Cardiac fibroblast (primary cell): ENCODE measurements at regions not wholly inside any gene's neighbourhood (a gene's known extent, or its start where the extent isn't known, plus 50 kb on each side); places are given as distances from the start of the nearest gene placed in this dataset.
"Not testable (repeated sequence)": the region's sequence is repeated elsewhere in the genome, so short reads cannot be mapped to it uniquely, and the experiment has no call there.

Source experiments
- DNase-seq, 2 donors: peaks; one replicate each; pipeline versions ENCODE4 v3.0.0 to v3.0.0-alpha.2; 2010; ENCODE audit warnings: low read depth in 2 of 2
- H3K4me3 ChIP-seq, 2 donors: replicated peaks in 1 of 2; 1 replicate in 1 of 2; 2 replicates in 1 of 2; pipeline ENCODE4 v1.5.1; 2011; ENCODE audit warnings: low read depth in 2 of 2, low read length in 2 of 2, mild to moderate bottlenecking in 2 of 2, moderate library complexity in 1 of 2
- TF ChIP-seq, protein P1 (sequence below): IDR thresholded peaks from one replicate; pipeline ENCODE4 v1.5.1; 2011; ENCODE audit warnings: low read depth, mild to moderate bottlenecking, low read length, inconsistent platforms

DNA sequence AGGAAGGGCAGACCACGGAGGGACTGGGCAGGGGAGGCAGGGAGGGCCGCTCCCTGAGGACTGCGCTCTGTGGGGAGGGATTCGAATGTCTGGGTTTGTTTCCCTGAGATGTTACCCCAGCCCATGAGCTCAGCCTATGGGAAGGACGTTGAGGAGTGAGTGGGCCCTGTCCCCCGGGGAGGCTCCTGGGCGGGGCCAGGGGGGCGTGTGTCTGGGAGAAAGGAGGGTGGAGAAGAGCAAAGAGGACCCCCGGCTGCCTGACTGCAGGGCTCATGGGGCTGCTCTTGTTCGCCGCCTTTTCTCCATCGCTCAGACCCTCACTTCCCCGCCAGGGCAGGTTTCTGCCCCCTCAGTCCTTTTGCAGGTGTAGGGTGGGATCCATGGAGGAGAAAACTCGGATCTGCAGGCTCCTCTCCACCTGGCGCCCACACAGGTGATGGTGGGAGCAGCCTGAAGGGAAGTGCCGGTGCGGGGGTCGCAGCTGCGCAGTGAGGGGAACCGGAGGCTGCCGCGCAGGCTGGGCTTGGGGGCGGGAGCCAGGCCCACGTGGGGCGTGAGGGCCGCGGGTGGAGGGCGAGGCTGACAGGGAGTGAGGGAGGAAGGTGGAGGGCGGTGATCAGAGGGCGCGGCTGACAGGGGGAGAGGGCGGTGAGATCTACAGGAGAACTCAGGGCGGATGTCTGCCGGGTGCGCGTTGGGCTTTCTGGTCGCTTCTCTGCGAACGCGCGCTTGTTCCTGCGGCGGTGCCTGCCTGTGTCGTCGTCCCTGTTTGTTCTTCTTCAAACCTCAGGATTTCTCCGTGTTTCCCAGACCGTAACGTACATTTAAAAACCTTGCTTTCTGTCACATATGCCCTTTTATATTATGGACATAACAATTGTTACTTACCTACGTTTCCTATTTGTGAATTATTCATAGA is 198.2 kb upstream of the NPAP1 start:
- not testable (repeated sequence) for DNase-seq, H3K4me3 ChIP-seq

DNA sequence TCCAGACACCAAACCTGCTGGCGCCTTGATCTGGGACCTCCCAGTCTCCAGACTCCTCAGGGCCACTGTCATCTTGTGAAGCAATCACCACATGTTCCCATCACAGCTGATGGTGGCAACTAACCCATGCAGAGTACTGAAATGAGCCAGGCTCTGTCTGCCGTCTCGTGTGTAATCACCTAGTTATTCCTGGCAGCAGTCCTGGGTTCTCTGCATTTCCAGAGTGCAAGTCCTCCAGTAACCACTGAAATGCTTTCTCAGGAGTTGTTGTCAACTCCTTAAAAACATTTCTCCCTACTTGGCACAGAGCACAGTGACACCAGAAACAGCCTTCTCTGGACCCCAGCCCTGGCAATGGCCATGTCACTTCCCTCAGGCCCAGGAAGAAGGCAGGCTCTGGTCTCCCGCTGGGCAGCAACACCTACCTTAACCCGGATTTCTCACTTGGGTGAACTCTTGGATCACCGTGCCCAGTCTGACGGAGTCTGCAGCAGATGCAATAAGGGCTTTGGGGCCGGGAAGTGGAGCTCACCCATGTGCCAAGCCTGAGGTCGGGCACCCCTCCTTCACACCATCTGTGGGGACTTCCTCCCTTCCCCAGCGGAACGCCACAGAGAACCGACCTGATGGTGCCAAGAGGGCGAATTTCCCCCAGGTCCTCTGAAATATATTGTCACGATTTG is 189.5 kb upstream of the NPAP1 start:
- peak in 1 of 2 donors; percentile 4 for DNase-seq
- not testable (repeated sequence) for H3K4me3 ChIP-seq

DNA sequence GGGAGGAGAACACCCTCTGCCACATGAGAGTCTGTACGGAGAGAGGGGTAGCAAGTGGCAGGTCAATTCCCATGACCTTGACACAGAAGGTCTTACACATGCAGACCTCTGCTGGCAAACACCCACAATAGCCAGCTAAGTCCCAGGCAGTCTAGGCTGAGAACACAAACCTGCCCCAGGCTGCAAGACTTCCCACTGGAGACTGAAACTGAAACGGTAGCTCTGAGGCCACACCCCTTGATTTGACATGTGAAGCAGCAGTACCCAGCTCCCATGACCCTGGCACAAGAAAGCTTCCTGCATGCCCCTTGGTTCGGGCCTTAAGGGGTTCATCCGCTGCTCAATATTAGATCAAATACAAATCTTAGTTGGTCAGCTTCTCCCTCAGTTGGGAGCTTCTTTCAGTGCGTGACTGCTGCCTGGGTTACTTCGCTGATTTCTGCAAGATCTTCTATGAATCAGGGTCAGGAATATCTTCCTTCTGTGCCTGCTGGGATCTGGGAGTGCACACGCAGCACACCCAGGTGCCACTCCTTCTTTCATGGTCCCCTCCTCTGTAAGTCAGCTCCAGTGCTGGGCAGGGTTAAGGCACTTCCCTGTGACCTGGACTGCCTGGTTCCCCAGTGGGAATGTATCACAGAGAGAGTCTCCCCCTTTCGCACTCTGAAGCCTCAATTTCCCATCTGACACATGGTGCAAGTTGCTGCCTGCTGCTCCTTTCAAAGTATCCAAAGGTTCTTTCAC is 187.2 kb upstream of the NPAP1 start:
- DNase-seq: not testable (repeated sequence)

DNA sequence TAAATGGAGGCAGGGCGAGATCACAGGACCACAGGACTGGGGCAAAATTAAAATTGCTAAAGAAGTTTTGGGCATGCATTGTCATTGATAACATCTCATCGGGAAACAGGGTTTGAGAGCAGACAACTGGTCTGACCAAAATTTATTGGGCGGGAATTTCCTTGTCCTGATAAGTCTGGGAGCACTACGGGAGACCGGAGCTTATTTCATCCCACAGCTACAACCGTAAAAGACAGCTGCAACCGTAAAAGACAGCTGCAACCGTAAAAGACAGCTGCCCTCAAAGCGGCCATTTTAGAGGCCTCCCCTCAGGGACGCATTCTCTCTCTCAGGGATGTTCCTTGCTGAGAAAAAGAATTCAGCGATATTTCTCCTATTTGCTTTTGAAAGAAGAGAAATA is 170.4 kb upstream of the NPAP1 start:
- H3K4me3 ChIP-seq, DNase-seq: not testable (repeated sequence)

More for the DNA sequence above, 187.2 kb upstream of the NPAP1 start:
- H3K4me3 ChIP-seq: not testable (repeated sequence)

DNA sequence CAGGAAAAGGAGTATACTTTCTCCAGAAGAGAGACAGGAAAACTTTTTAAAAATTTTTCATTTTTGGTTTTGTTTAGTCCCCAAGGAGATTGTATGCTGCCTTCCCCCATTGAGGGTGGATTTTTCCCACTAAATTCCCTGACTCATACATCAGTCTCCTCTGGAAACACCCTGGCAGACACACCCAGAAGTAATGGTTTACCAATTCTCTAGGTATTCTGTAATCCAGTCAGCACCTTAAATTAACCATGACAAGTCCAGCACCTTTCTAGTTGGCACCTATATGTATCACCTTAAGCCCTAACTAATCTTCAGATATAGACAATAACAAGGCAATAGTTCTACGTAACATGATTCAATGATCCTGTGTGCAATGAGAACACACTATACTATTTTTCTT is 165.9 kb upstream of the NPAP1 start:
- DNase-seq, H3K4me3 ChIP-seq: not testable (repeated sequence)

DNA sequence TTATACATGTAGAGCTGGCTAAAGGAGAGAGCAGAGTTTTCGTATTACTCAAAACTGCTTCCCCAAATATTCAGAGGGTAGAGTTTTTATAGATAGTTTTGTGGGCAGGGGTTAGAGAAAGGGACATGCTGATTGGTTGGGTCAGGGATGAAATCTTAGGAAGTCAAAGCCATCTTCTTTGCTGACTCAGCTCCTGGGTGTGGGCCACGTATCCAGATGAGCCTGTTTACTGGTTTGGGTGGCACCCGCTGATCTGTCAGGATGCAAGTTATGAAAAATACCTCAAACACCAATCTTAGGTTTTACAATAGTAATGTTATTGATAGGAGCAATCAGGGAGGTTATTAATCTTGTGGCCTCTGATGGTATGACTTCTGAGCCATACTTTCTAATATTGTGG is 164.0 kb upstream of the NPAP1 start:
- DNase-seq, H3K4me3 ChIP-seq: not testable (repeated sequence)

DNA sequence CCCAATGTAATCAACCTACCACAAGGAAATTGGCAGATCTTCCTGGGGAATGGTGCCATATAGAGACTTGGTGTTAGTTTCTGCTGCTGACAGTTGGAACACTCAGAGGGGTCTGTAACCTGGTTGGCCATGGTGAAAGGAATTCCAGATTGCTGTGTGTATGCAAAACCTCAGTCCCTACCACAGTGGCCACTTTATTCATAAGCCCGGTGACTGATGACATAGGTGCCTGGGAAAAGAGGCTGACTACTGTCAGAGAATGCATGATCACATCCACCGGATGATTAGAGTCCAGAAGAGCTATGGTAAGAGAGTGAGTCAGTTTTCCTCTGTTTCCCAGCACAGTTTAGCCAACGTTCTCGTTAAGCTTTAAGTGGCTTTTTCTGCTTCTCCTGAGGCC is 156.8 kb upstream of the NPAP1 start:
- H3K4me3 ChIP-seq: not testable (repeated sequence)
- DNase-seq: peak in 1 of 2 donors; percentile 0

DNA sequence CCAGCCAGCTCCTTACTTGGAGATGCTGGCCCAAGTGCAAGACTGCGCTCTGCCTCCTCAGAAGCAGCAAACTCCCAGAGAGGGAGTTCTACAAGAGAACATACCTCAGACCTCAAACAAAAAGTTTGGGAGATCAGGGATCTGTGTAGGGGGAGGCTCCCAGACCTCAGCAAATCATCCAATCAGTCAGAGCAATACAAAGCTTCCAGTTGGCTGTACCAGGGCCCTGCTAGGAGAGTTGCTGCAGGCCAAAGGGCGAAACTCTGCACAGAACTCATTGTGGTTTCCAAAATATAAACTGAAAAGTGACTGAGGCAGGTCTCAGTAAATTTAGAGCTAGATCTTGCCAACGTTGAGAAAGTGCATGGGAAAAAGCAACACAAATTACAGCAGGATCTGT is 144.3 kb upstream of the NPAP1 start:
- DNase-seq, H3K4me3 ChIP-seq: not testable (repeated sequence)

DNA sequence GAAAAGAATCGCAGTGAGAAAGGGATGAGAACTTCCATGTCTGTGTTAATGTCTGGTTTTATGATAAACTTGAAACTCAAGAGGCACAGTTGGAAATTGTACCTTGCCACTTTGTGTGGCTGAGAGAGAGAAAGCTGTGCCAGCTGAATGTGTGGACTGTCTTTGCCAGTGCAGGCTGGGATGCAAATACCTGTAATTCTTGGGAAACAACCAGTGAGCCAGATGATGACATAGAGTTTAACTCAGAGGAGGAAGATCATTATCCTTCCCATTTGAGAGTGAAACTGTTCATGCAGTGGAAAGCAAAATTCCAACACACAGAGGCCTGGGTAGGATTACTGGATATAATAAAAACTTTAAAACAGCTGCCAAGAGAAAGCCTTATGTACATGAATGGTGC is 141.5 kb upstream of the NPAP1 start:
- DNase-seq, H3K4me3 ChIP-seq: not testable (repeated sequence)

DNA sequence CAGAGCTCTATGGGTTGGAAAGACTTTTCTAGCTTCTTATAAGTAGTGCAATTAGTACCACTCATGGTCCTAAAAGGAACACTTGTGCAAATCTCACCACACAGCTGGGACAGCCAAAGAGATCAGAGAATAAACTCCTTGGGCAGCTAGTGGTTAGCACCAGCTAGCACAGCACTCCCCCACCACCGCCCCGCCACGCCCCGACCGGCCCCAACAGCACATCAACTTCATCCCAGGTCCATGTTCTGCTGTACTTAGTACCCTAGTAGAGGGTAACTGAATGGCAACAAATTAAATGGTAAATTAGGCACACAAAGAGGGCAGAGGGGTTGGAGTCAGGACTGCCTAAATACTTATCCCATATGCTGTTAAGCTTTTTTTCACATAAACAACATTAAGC is 118.3 kb upstream of the NPAP1 start:
- H3K4me3 ChIP-seq, DNase-seq: not testable (repeated sequence)

DNA sequence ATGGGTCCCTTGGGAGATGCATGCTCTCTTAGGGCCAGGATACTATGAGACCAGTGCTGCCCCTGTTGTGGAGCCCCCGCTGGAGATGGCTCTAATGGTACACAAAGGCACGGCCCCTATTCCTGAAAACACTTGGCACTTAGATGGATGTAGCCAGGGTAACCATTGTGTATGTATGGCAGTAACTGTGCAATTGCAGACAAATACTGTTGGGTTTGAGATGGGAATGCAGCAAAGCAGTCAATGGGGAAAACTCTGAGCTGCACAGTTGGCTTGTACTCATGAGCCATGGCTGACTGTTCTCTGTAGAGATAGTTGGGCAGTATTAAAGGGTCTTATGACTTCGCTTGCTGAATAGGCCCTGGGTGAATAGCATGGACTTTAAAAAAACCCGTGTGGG is 67.9 kb upstream of the NPAP1 start:
- no peak overlapping the region for H3K4me3 ChIP-seq
- DNase-seq: no peak
- TF ChIP-seq, protein P1, sequence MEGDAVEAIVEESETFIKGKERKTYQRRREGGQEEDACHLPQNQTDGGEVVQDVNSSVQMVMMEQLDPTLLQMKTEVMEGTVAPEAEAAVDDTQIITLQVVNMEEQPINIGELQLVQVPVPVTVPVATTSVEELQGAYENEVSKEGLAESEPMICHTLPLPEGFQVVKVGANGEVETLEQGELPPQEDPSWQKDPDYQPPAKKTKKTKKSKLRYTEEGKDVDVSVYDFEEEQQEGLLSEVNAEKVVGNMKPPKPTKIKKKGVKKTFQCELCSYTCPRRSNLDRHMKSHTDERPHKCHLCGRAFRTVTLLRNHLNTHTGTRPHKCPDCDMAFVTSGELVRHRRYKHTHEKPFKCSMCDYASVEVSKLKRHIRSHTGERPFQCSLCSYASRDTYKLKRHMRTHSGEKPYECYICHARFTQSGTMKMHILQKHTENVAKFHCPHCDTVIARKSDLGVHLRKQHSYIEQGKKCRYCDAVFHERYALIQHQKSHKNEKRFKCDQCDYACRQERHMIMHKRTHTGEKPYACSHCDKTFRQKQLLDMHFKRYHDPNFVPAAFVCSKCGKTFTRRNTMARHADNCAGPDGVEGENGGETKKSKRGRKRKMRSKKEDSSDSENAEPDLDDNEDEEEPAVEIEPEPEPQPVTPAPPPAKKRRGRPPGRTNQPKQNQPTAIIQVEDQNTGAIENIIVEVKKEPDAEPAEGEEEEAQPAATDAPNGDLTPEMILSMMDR: no peak

DNA sequence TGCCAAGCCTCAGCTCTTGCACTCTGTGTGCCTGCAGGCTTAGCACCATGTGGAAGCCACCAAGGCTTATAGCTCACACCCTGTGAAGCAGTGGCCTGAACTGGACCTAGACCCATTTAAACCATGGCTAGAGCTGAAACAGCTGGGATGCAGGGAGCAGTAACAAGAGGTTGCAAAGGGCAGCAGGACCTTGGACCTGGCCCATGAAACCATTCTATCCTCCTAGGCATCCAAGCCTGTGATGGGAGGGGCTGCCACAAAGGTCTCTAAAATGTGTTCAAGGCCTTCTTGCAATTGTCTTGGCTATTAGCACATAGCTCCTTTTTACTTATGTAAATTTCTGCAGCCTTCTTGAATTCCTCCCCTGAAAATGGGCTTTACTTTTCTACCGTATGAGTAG is 57.9 kb upstream of the NPAP1 start:
- DNase-seq: no peak
- H3K4me3 ChIP-seq: no peak overlapping the region
- TF ChIP-seq, protein P1: no peak
